Loucy (cell line): ENCODE measurements at regions not wholly inside any gene's neighbourhood (a gene's known extent, or its start where the extent isn't known, plus 50 kb on each side); places are given as distances from the start of the nearest gene placed in this dataset.

ENCODE experiments used
- CTCF ChIP-seq: fragments of 200-600 bp; sonication (generic); conservative IDR thresholded peaks from 2 replicates; pipeline ENCODE4 v1.5.1; 2014; ENCODE audit warnings: mild to moderate bottlenecking, antibody characterized with exemption, low read length
- EZH2phosphoT487 ChIP-seq: fragments of 200-600 bp; IDR thresholded peaks from 2 replicates; pipeline ENCODE4 v1.6.1; 2018; ENCODE audit warnings: antibody characterized with exemption, mild to moderate bottlenecking, moderate library complexity, borderline replicate concordance

- TF ChIP-seq CTCF = no peak
- TF ChIP-seq EZH2phosphoT487 = no peak
Measured at GRCh38 chr4:118585015-118585414, 100.2 kb upstream of the METTL14 start.
